Stimulated activated memory B cell treated with anti-CD40 and anti-IgM and Interleukin-4, amounts not matched to agents 10 μg/mL and 1 μg/mL and 100 μg/mL, for 72 hours (primary cell): ENCODE measurements at regions not wholly inside any gene's neighbourhood (a gene's known extent, or its start where the extent isn't known, plus 50 kb on each side); places are given as distances from the start of the nearest gene placed in this dataset.

Experiments
- ATAC-seq: fragments of 150-1000 bp; cut with Tn5 transposase; 2 replicates; pipeline ENCODE4 v1.10.0; 2021
- H3K27ac Mint-ChIP-seq: one replicate; pipeline ENCODE4 v1.8.0; 2022; ENCODE audit warnings: mild to moderate bottlenecking, mixed read lengths
- H3K27me3 Mint-ChIP-seq: one replicate; pipeline ENCODE4 v1.8.0; 2022; ENCODE audit warnings: mixed read lengths
- H3K36me3 Mint-ChIP-seq: one replicate; pipeline ENCODE4 v1.8.0; 2022; ENCODE audit warnings: mixed read lengths
- H3K4me1 Mint-ChIP-seq: one replicate; pipeline ENCODE4 v1.8.0; 2022; ENCODE audit warnings: mixed read lengths
- H3K4me3 Mint-ChIP-seq: one replicate; pipeline ENCODE4 v1.8.0; 2022; ENCODE audit warnings: mild to moderate bottlenecking, moderate library complexity, mixed read lengths
- H3K9me3 Mint-ChIP-seq: one replicate; pipeline ENCODE4 v1.8.0; 2022; ENCODE audit warnings: mixed read lengths

DNA sequence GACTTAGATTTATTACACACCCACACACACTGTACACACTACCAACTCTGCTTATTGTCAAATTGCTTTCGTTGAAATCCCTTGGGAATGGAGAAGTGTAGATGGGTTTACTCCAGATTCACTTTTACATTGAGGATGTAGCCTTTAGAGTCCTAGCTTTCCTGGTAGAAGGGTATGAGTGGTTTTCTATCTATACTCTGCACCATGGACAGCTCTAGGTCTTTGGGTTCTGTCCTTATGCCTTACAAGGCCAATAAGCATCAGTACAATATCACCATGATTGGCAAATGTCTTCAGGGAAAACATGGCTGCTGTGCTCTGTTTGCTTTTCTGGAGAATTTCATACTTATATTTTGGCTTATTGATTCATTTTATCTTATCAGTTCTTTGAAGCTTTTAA, 1063.9 kb downstream of the SLC6A15 start:
- Mint-ChIP-seq H3K27ac (no peak overlapping the region), H3K9me3 (peaks cover 2% of the 10 kb centered on the region), H3K4me1 (no peaks in the 10 kb centered on the region), H3K27me3 (no peaks in the 10 kb centered on the region), H3K4me3 (no peak overlapping the region), H3K36me3 (no peaks in the 10 kb centered on the region)
- no peak for ATAC-seq

DNA sequence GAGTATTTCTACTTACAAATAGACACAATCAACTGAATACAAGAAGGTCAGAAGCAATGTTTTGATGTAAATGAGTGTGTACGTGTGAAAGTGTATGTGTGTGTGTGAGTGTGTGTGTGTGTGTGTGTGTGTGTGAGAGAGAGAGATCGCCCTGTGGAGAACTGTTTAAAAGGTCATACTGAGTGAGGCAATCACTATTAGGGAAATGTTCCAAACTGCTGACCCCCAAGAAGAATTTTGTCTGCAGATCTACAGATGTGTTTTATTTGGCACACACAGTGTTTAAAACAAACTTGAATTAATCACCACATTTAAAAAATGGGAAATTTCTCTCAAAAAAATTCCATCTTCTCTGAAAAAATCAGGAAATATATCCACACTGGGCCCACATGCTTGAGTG, 1069.1 kb downstream of the SLC6A15 start:
- H3K27ac Mint-ChIP-seq: no peak overlapping the region
- H3K4me1 Mint-ChIP-seq: no peaks in the 10 kb centered on the region
- H3K4me3 Mint-ChIP-seq: no peak overlapping the region
- ATAC-seq: no peak
- H3K36me3 Mint-ChIP-seq: no peaks in the 10 kb centered on the region
- H3K27me3 Mint-ChIP-seq: no peaks in the 10 kb centered on the region
- H3K9me3 Mint-ChIP-seq: no peaks in the 10 kb centered on the region

DNA sequence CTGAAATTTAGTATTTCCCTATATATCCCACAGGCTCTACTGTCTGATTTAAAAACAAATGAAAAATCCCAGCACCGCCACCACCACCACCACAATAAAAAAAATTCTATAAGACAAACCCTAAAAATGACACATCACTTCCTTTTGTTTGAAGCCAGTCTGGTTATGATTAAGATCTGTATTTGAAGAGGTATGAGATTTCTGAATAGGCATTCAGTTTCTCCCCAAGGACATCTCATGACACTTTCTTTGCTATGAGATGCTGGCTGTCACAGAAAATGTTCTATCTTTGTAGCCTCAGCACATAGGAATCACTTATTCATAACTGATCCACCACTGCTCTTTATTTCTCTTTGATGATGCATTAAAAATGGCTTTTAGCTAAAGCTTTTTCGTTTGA, 1071.0 kb downstream of the SLC6A15 start:
- no peak overlapping the region for H3K27ac Mint-ChIP-seq
- ATAC-seq: no peak
- no peak overlapping the region for H3K4me3 Mint-ChIP-seq
- H3K4me1 Mint-ChIP-seq: no peaks in the 10 kb centered on the region
- no peaks in the 10 kb centered on the region for H3K36me3 Mint-ChIP-seq
- H3K27me3 Mint-ChIP-seq: no peaks in the 10 kb centered on the region
- H3K9me3 Mint-ChIP-seq: no peaks in the 10 kb centered on the region

DNA sequence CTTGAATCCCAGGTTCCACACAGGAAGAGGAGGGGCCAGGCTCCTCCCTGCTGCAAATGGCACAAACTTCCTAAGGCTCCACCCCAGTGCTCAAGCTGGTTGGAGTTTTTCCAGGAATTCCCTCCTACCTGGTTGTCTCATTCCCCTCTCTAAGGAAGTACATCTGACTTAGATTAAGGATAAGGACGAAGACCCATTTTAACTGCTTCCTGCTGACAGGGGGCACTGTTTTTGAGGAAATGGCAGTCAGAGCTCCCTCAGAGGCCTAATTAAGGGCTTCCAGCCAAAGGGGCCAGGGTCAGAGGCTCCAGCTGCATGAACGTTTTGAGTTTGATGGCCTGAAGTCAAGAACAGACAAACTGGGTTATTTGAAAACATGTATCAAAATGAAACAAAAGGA, 1084.7 kb downstream of the SLC6A15 start:
- no peaks in the 10 kb centered on the region for H3K4me1 Mint-ChIP-seq
- ATAC-seq: no peak
- no peak overlapping the region for H3K4me3 Mint-ChIP-seq
- H3K9me3 Mint-ChIP-seq: no peaks in the 10 kb centered on the region
- no peak overlapping the region for H3K27ac Mint-ChIP-seq
- H3K27me3 Mint-ChIP-seq: no peaks in the 10 kb centered on the region
- H3K36me3 Mint-ChIP-seq: no peaks in the 10 kb centered on the region

DNA sequence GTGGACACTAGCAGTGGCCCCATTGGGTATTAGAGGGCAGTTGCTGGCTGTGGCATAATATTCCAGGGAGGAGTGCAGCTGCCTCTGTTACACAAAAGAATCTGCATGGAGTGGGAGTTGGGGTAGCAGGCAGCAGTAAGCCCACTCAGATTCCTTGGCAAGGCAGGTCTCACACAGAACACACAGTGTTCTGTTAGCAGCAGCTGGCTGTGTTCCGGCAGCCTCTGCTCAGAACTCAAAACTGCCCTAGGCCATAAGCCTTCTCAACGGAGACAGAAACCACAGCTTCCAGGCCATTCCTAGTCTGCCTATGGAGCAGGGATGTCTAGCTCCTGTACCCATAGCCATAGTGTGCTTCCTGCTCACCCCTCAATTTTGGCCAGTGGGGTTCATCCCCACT, 1085.4 kb downstream of the SLC6A15 start:
- Mint-ChIP-seq H3K36me3 (no peaks in the 10 kb centered on the region), H3K9me3 (no peaks in the 10 kb centered on the region), H3K27ac (no peak overlapping the region), H3K4me3 (no peak overlapping the region), H3K4me1 (no peaks in the 10 kb centered on the region), H3K27me3 (no peaks in the 10 kb centered on the region)
- no peak for ATAC-seq

DNA sequence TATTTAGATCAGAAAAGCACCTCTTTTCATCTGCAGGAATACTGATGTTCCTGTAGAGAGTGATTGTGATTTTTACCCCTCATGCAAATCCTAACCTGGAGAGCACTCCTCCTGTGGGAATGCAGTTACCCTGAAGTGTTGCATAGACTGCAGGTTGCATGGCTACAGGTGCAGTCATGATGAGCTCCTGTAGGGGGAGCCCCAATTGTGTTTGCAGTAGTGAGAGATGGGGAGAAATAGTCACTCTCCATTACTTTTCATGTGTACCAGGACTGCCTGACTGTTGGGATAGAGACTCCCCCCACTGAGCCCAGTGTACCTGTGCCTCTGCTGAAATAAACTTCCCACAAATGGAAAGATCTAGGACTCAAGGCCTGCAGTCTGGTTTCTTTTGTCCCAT, 1086.5 kb downstream of the SLC6A15 start:
- H3K9me3 Mint-ChIP-seq: no peaks in the 10 kb centered on the region
- ATAC-seq: peak; percentile 53
- H3K27me3 Mint-ChIP-seq: no peaks in the 10 kb centered on the region
- H3K4me3 Mint-ChIP-seq: no peak overlapping the region
- H3K36me3 Mint-ChIP-seq: no peaks in the 10 kb centered on the region
- no peaks in the 10 kb centered on the region for H3K4me1 Mint-ChIP-seq
- H3K27ac Mint-ChIP-seq: no peak overlapping the region

DNA sequence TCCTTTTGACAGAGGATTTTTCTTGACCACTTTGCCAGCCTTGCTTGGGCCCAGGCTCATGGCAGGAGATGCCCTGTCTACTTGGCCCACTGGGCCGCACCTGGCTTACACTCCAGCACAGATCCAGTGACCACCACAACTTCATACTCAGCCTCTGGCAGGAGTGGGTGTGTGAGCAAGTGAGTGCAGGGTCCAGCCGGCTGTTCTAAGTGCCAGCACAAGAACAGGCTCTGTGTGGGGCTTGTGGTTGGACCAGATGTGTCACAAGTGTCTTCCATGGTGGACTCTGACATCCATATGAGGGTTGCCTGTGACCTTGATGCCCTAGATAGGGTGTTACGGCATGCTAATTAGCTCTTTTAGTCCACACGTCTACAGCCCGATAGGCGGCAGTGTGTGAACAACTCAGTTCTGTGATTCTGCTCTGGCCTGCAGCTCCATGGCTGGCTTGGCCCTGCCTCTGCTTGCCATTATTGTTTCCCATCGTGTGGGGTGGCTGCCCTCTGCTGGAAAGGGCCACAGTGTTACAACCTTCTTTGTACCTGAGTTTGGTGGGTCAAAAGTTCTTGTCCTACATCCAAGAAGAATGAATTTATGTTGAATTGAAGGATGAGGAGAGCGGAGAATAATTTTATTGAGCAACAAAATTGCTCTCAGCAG, 1089.1 kb downstream of the SLC6A15 start:
- ATAC-seq: peak; percentile 60
- H3K27me3 Mint-ChIP-seq: no peaks in the 10 kb centered on the region
- no peaks in the 10 kb centered on the region for H3K36me3 Mint-ChIP-seq
- H3K27ac Mint-ChIP-seq: no peak overlapping the region
- no peak overlapping the region for H3K4me3 Mint-ChIP-seq
- no peaks in the 10 kb centered on the region for H3K9me3 Mint-ChIP-seq
- H3K4me1 Mint-ChIP-seq: no peaks in the 10 kb centered on the region

DNA sequence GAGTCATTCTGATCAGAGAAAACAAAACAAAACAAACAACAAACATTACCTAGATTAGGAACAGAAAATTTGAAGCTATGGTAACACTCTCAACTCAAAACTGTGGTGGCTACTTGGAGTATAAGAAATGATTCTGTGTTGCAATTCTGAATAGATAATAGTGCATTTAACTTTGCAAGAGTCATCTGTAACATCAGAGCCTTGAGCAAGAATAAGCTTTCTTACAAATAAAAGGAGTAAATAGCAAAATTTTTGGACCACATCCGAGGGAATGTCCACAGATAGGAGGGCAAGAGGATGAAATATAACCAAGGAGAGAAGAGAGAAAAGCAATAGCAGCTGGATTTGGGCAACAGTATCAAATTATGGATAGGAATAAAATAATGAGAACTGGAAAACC, 1090.6 kb downstream of the SLC6A15 start:
- no peaks in the 10 kb centered on the region for H3K27me3 Mint-ChIP-seq
- H3K9me3 Mint-ChIP-seq: no peaks in the 10 kb centered on the region
- no peak for ATAC-seq
- H3K36me3 Mint-ChIP-seq: no peaks in the 10 kb centered on the region
- H3K4me3 Mint-ChIP-seq: no peak overlapping the region
- no peaks in the 10 kb centered on the region for H3K4me1 Mint-ChIP-seq
- H3K27ac Mint-ChIP-seq: no peak overlapping the region

DNA sequence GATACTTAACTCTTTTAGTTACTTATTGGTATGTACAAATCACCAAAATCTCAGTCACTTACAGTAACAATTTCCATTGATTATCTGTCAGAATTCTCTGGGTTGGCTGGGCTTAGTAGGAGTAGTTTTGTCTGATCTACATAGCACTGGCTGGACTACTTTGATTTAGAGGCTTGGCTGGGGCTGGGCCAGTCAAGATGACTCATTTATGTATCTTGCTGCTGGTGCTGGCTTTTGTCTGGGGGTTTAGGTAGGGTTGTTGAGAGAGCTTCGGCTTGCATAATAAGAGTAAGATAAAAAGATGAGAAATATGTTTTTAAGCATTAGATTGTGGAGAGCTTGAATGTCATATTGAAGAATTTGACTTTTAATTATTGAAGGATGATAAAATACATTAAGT, 1093.7 kb downstream of the SLC6A15 start:
- no peak for ATAC-seq
- Mint-ChIP-seq H3K4me3 (no peak overlapping the region), H3K9me3 (no peaks in the 10 kb centered on the region), H3K4me1 (no peaks in the 10 kb centered on the region), H3K27ac (no peak overlapping the region), H3K36me3 (no peaks in the 10 kb centered on the region), H3K27me3 (no peaks in the 10 kb centered on the region)

DNA sequence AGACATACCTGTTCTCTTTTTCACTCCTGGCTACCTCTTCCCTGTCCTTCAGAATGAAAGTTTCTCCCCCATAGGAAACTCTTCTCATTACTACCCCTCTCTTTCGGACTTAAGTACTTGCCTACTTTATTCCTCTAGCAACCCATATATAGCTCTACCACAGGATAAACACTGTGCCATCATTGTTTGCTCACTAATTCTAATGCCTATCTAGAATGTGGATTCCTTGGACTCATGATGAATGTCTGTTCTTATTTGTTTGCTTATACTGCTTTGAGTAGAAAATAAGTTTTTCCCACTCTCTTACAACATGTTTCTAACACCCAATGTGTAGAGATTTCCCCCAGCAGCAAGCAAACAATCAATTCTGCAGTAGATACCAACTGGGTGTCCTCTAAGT, 1094.9 kb downstream of the SLC6A15 start:
- no peaks in the 10 kb centered on the region for H3K9me3 Mint-ChIP-seq
- peak; percentile 24 for ATAC-seq
- no peaks in the 10 kb centered on the region for H3K4me1 Mint-ChIP-seq
- no peak overlapping the region for H3K4me3 Mint-ChIP-seq
- no peak overlapping the region for H3K27ac Mint-ChIP-seq
- no peaks in the 10 kb centered on the region for H3K36me3 Mint-ChIP-seq
- no peaks in the 10 kb centered on the region for H3K27me3 Mint-ChIP-seq

DNA sequence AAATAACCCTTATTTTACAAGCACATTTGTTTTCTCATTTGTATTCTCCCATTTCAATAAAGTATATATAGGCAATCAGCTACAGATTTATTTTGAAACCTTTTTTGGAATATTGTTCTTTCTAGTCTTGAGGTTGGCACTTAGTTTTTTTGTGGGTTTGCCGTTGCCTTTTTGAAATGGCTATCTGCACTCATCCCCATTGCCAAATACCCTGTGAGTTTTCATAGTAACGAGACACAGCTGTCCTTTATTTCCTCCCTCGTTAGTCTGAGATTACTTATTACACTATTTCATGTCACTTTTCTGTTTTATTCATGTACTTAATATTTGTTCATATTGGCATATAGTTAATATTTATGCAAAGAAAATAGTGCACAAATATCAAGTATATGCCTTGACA, 1104.0 kb downstream of the SLC6A15 start:
- no peak overlapping the region for H3K27ac Mint-ChIP-seq
- no peak for ATAC-seq
- H3K27me3 Mint-ChIP-seq: no peaks in the 10 kb centered on the region
- peaks cover 3% of the 10 kb centered on the region for H3K9me3 Mint-ChIP-seq
- no peaks in the 10 kb centered on the region for H3K4me1 Mint-ChIP-seq
- no peaks in the 10 kb centered on the region for H3K36me3 Mint-ChIP-seq
- H3K4me3 Mint-ChIP-seq: no peak overlapping the region

DNA sequence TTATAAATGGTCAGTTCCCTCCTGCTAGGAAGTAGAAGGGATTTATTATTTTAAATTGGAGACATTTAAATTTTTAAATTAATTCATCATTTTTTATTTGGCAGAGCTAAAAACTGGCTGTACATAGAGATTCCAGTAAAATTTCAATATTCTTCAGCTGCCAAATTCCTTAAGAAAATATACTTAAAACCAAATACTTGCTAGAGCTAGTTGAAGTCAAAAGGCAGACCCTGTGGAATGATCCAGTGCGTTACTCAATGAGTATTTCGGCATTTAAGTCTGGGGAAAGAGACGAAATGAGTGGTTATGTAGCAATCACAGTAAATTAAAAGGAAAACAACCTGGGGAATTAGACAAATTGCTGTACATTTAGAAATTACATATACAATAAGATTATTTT, 1104.7 kb downstream of the SLC6A15 start:
- no peak for ATAC-seq

DNA sequence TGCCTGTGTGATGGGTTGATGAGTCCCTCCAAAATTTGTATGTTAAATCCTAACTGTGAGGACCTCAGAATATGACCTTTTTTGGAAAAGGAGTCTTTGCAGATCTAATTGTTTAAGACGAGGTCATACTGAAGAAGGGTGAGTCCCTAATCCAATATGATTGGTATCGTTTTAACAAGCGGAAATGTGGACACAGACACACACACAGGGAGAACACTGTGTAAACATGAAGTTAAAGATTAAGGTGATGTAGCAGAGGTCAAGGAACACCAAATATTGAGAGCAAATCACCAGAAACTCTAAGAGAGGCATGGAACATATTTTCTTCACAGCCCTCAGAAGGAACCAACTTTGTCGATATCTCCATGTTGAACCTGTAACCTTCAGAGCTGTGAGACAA, 1106.7 kb downstream of the SLC6A15 start:
- Mint-ChIP-seq H3K27me3 (no peaks in the 10 kb centered on the region), H3K4me1 (no peaks in the 10 kb centered on the region), H3K36me3 (no peaks in the 10 kb centered on the region), H3K4me3 (no peak overlapping the region), H3K9me3 (peaks cover 3% of the 10 kb centered on the region), H3K27ac (no peak overlapping the region)
- no peak for ATAC-seq

More for the DNA sequence above, 1104.7 kb downstream of the SLC6A15 start:
- Mint-ChIP-seq H3K36me3 (no peaks in the 10 kb centered on the region), H3K4me1 (no peaks in the 10 kb centered on the region), H3K27me3 (no peaks in the 10 kb centered on the region), H3K4me3 (no peak overlapping the region), H3K27ac (no peak overlapping the region), H3K9me3 (peaks cover 3% of the 10 kb centered on the region)

DNA sequence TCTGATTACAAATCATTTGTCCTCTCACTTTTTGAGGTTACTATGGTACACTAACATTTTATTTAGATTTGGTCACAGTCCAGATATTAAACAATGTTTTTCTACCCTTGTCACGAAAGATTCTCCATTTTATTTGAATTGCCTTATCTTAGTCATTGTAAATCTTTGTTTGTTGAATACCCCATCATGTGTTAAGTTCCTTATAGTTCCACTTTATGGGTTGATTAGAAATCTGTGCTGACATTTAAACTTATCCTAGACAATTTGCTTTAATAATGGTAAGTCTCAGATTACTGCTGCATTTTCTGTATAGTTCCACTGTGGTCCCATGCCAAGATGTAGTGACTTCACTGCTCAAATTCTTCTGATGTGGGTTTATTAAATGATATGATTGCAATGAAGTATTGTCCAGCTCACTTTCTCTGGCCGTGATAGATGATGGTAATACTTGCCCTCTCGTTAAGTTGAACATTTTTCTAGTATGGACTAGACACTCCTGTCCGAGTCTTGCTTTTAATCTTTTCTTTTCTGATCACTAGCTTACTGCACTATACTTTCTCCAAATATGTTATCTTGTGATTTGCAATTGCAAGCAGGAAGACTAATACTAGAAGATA, 1107.3 kb downstream of the SLC6A15 start:
- no peaks in the 10 kb centered on the region for H3K4me1 Mint-ChIP-seq
- peaks cover 3% of the 10 kb centered on the region for H3K9me3 Mint-ChIP-seq
- no peak overlapping the region for H3K27ac Mint-ChIP-seq
- H3K36me3 Mint-ChIP-seq: no peaks in the 10 kb centered on the region
- no peak overlapping the region for H3K4me3 Mint-ChIP-seq
- no peaks in the 10 kb centered on the region for H3K27me3 Mint-ChIP-seq
- no peak for ATAC-seq

DNA sequence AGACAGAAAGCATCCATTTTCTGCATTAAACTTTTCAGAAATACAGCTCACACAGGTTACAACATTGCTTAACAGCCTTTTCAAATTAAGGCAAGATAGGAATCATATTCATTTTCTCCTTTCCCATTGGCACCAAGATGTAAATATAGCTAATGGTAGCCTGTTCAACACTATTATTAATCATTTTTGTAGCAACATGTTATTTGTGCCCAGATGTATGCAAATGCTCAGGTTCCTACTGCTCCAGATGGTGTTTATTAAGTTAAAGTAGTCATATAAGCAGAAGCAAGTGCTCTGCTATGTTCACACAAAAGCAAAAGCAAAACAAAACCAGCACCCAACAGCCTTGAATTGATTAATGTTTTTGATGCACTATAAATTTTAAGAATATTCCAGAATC, 1110.6 kb downstream of the SLC6A15 start:
- no peak for ATAC-seq
- Mint-ChIP-seq H3K36me3 (no peaks in the 10 kb centered on the region), H3K27me3 (no peaks in the 10 kb centered on the region), H3K27ac (no peak overlapping the region), H3K9me3 (peaks cover 3% of the 10 kb centered on the region), H3K4me3 (no peak overlapping the region), H3K4me1 (no peaks in the 10 kb centered on the region)

DNA sequence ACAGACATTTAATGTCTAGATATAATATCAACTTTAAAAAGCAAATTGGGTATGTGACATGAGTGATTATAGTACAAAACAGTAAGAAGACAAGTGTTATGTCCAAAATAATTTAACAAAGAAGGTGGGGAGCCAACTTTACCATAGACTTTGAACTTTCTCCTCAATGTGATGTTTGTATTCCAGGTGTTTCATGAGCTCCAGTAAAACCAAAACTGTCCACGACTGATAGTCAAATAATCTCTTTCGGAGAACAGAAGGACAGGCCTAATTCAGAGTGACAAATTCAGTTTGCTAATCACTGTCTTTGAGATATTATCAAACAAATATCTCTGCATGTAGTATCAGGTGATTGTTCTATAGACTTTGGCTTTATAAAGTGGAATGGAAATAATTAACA, 1112.6 kb downstream of the SLC6A15 start:
- H3K27me3 Mint-ChIP-seq: no peaks in the 10 kb centered on the region
- no peaks in the 10 kb centered on the region for H3K36me3 Mint-ChIP-seq
- ATAC-seq: no peak
- no peaks in the 10 kb centered on the region for H3K4me1 Mint-ChIP-seq
- H3K4me3 Mint-ChIP-seq: no peak overlapping the region
- no peak overlapping the region for H3K27ac Mint-ChIP-seq
- no peaks in the 10 kb centered on the region for H3K9me3 Mint-ChIP-seq
